Liver (tissue), 3 donors: ENCODE measurements at regions not wholly inside any gene's neighbourhood (a gene's known extent, or its start where the extent isn't known, plus 50 kb on each side); places are given as distances from the start of the nearest gene placed in this dataset.

Source experiments
- ATF3 ChIP-seq: IDR thresholded peaks from 2 replicates; pipeline ENCODE4 v1.6.1; 2016; ENCODE audit warnings: antibody characterized with exemption
- CTCF ChIP-seq: fragments of 150-350 bp; IDR thresholded peaks from 2 replicates; pipeline ENCODE4 v1.5.1; 2017; ENCODE audit warnings: improper control_type of control experiment, low read depth, low read length; ENCODE audit not compliant: missing input control
- MAX ChIP-seq: IDR thresholded peaks from 2 replicates; pipeline ENCODE4 v1.6.1; 2016; ENCODE audit warnings: antibody characterized with exemption
- NR2F2 ChIP-seq: IDR thresholded peaks from 2 replicates; pipeline ENCODE4 v1.6.1; 2016; ENCODE audit warnings: antibody characterized with exemption
- RAD21 ChIP-seq, 2 donors: IDR thresholded peaks; 2 replicates each; pipeline ENCODE4 v1.6.1; 2016; ENCODE audit warnings: antibody characterized with exemption in 2 of 2, mild to moderate bottlenecking in 2 of 2
- REST ChIP-seq: IDR thresholded peaks from 2 replicates; pipeline ENCODE4 v1.6.1; 2016; ENCODE audit warnings: antibody characterized with exemption, mild to moderate bottlenecking
- RXRA ChIP-seq, 2 donors: IDR thresholded peaks; 2 replicates each; pipeline ENCODE4 v1.6.1; 2017 to 2018; ENCODE audit warnings: antibody characterized with exemption in 2 of 2, mild to moderate bottlenecking in 1 of 2
- SP1 ChIP-seq: IDR thresholded peaks from 2 replicates; pipeline ENCODE4 v1.6.1; 2018; ENCODE audit warnings: antibody characterized with exemption, mild to moderate bottlenecking
- TAF1 ChIP-seq: conservative IDR thresholded peaks from 2 replicates; pipeline ENCODE4 v1.6.1; 2016; ENCODE audit warnings: antibody characterized with exemption, mild to moderate bottlenecking
- ZBTB33 ChIP-seq: IDR thresholded peaks from 2 replicates; pipeline ENCODE4 v1.6.1; 2016; ENCODE audit warnings: antibody characterized with exemption
- donor health status: healthy.
- donor health status: healthy.

- TF ChIP-seq SP1, result no peak
- TF ChIP-seq CTCF, result no peak
- TF ChIP-seq RAD21 (IDR thresholded peaks at IDR 0.05), result no peak
- TF ChIP-seq ATF3, result no peak
- no peak for TF ChIP-seq REST
- TF ChIP-seq RXRA (IDR thresholded peaks at IDR 0.05), result no peak
- no peak for TF ChIP-seq MAX
- no peak for TF ChIP-seq ZBTB33
- TF ChIP-seq TAF1, result no peak
- TF ChIP-seq NR2F2, result no peak
Measured at GRCh38 chr3:25173606-25174005, 254.5 kb upstream of the RARB start.
